ENCODE measurements at regions not wholly inside any gene's neighbourhood (a gene's known extent, or its start where the extent isn't known, plus 50 kb on each side); places are given as distances from the start of the nearest gene placed in this dataset.

GRCh38 chr12:88406905-88407304 lies 173.4 kb downstream of the KITLG start:
- TF ChIP-seq CTCF (IDR thresholded peaks at IDR 0.05) = no peak
- TF ChIP-seq POLR2A (IDR thresholded peaks at IDR 0.05) = no peak
- no peak for TF ChIP-seq POLR2AphosphoS5 (IDR thresholded peaks at IDR 0.05)
